ENCODE measurements at regions not wholly inside any gene's neighbourhood (a gene's known extent, or its start where the extent isn't known, plus 50 kb on each side); places are given as distances from the start of the nearest gene placed in this dataset.

DNA sequence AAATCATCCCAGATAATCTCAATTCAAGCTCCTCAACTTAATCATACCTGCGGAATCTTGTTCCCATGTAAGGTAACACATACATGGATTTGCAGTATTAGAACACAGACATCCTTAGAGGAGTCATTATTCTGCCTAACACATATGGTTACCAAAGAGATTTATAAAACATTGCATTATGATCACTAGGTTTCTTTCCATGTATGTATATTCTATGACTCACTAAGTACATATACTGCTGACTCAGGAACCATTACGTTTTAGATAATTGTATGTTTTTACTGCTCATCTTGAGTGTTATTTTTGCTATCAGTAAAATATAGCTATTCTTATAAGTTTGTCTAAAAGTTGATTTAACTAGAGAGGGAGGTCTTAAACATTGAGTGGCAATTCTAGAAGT, 182.9 kb downstream of the SLITRK6 start:
- TF ChIP-seq, protein P1, sequence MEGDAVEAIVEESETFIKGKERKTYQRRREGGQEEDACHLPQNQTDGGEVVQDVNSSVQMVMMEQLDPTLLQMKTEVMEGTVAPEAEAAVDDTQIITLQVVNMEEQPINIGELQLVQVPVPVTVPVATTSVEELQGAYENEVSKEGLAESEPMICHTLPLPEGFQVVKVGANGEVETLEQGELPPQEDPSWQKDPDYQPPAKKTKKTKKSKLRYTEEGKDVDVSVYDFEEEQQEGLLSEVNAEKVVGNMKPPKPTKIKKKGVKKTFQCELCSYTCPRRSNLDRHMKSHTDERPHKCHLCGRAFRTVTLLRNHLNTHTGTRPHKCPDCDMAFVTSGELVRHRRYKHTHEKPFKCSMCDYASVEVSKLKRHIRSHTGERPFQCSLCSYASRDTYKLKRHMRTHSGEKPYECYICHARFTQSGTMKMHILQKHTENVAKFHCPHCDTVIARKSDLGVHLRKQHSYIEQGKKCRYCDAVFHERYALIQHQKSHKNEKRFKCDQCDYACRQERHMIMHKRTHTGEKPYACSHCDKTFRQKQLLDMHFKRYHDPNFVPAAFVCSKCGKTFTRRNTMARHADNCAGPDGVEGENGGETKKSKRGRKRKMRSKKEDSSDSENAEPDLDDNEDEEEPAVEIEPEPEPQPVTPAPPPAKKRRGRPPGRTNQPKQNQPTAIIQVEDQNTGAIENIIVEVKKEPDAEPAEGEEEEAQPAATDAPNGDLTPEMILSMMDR (IDR thresholded peaks at IDR 0.05) = no peak
- no peak for TF ChIP-seq POLR2AphosphoS5 (IDR thresholded peaks at IDR 0.05)

All from upper lobe of left lung (tissue), 4 donors.